GM21360 (cell line): ENCODE measurements at regions not wholly inside any gene's neighbourhood (a gene's known extent, or its start where the extent isn't known, plus 50 kb on each side); places are given as distances from the start of the nearest gene placed in this dataset.
"Not testable (repeated sequence)": the region's sequence is repeated elsewhere in the genome, so short reads cannot be mapped to it uniquely, and the experiment has no call there.

Source experiments
- ATAC-seq: cut with Tn5 transposase; IDR thresholded peaks from one replicate; pipeline ENCODE4 v1.9.1; 2021; ENCODE audit warnings: mild to moderate bottlenecking, moderate library complexity; ENCODE audit not compliant: unreplicated experiment

GRCh38 chr1:168825129-168825528 lies 96.1 kb upstream of the DPT start:
- no peak for ATAC-seq

- no peak for ATAC-seq
Observed at GRCh38 chr1:168825820-168826219, 96.8 kb upstream of the DPT start.

GRCh38 chr1:168826269-168826668 lies 97.3 kb upstream of the DPT start:
- ATAC-seq = no peak

GRCh38 chr1:168827557-168827956 lies 98.6 kb upstream of the DPT start:
- no peak for ATAC-seq

- ATAC-seq = no peak
Observed at GRCh38 chr1:168829876-168830275, 100.9 kb upstream of the DPT start.

GRCh38 chr1:168830562-168830961 lies 101.6 kb upstream of the DPT start:
- no peak for ATAC-seq

GRCh38 chr1:168832661-168833060 lies 103.7 kb upstream of the DPT start:
- ATAC-seq = no peak

- no peak for ATAC-seq
Observed at GRCh38 chr1:168833362-168833761, 104.4 kb upstream of the DPT start.

- ATAC-seq = no peak
Observed at GRCh38 chr1:168833801-168834224, 104.8 kb upstream of the DPT start.

GRCh38 chr1:168834225-168834872 lies 105.3 kb upstream of the DPT start:
- ATAC-seq = no peak

GRCh38 chr1:168835176-168835575 lies 106.2 kb upstream of the DPT start:
- ATAC-seq = no peak

GRCh38 chr1:168835791-168836190 lies 106.8 kb upstream of the DPT start:
- no peak for ATAC-seq

GRCh38 chr1:168836469-168836868 lies 107.5 kb upstream of the DPT start:
- ATAC-seq = no peak

- not testable (repeated sequence) for ATAC-seq
Observed at GRCh38 chr1:168837230-168837629, 108.2 kb upstream of the DPT start.

GRCh38 chr1:168842306-168842705 lies 113.3 kb upstream of the DPT start:
- no peak for ATAC-seq

GRCh38 chr1:168842916-168843315 lies 113.9 kb upstream of the DPT start:
- no peak for ATAC-seq

GRCh38 chr1:168843401-168843800 lies 114.4 kb upstream of the DPT start:
- no peak for ATAC-seq

- no peak for ATAC-seq
Observed at GRCh38 chr1:168843950-168844349, 114.9 kb upstream of the DPT start.

- no peak for ATAC-seq
Observed at GRCh38 chr1:168845140-168845539, 116.1 kb upstream of the DPT start.

GRCh38 chr1:168848051-168848450 lies 119.0 kb upstream of the DPT start:
- ATAC-seq = no peak

GRCh38 chr1:168861421-168862004 lies 132.5 kb upstream of the DPT start:
- ATAC-seq = no peak

- no peak for ATAC-seq
Observed at GRCh38 chr1:168863772-168864171, 134.8 kb upstream of the DPT start.

GRCh38 chr1:168864266-168864665 lies 135.3 kb upstream of the DPT start:
- no peak for ATAC-seq
